CD4-positive, CD25-positive, alpha-beta regulatory T cell (primary cell): ENCODE measurements at regions not wholly inside any gene's neighbourhood (a gene's known extent, or its start where the extent isn't known, plus 50 kb on each side); places are given as distances from the start of the nearest gene placed in this dataset.
"Not testable (repeated sequence)": the region's sequence is repeated elsewhere in the genome, so short reads cannot be mapped to it uniquely, and the experiment has no call there.

Experiments
- ATAC-seq, 2 donors: fragments of 150-1000 bp; cut with Tn5 transposase; one replicate each; pipeline ENCODE4 v1.10.0; 2021; ENCODE audit warnings: low read depth in 2 of 2, moderate number of reproducible peaks in 2 of 2, moderate library complexity in 1 of 2
- DNase-seq, 3 donors: peaks; one replicate each; pipeline versions ENCODE4 v3.0.0 to v3.0.0-alpha.2; 2012 to 2022; ENCODE audit warnings: mixed read lengths in 1 of 3
- H3K27ac ChIP-seq: one replicate; pipeline ENCODE4 v1.7.0; 2013; ENCODE audit warnings: mild to moderate bottlenecking, low read length; ENCODE audit not compliant: insufficient read depth, poor library complexity, severe bottlenecking
- H3K27me3 ChIP-seq: one replicate; pipeline ENCODE4 v1.7.0; 2013; ENCODE audit warnings: low read length; ENCODE audit not compliant: control insufficient read depth, insufficient read depth
- H3K36me3 ChIP-seq: one replicate; pipeline ENCODE4 v1.7.0; 2013; ENCODE audit warnings: mild to moderate bottlenecking, low read length, moderate library complexity; ENCODE audit not compliant: control insufficient read depth, insufficient read depth
- H3K4me1 ChIP-seq: 2 replicates; pipeline ENCODE4 v1.7.0; 2013; ENCODE audit warnings: mild to moderate bottlenecking, low read length; ENCODE audit not compliant: insufficient read depth, control insufficient read depth, poor library complexity, severe bottlenecking
- H3K4me3 ChIP-seq: one replicate; pipeline ENCODE4 v1.7.0; 2013; ENCODE audit warnings: low read depth, mild to moderate bottlenecking, low read length, moderate library complexity
- H3K9me3 ChIP-seq, 2 experiments: 1 replicate in 1 of 2; 2 replicates in 1 of 2; pipeline ENCODE4 v1.7.0; 2013; ENCODE audit warnings: low read length in 2 of 2, mild to moderate bottlenecking in 1 of 2, moderate library complexity in 1 of 2; ENCODE audit not compliant: control insufficient read depth in 2 of 2
- H3K27ac Mint-ChIP-seq, 3 donors: one replicate each; pipeline ENCODE4 v1.8.0; 2020 to 2022; ENCODE audit warnings: mild to moderate bottlenecking in 3 of 3, mixed read lengths in 3 of 3, moderate library complexity in 2 of 3
- H3K27me3 Mint-ChIP-seq: one replicate; pipeline ENCODE4 v1.8.0; 2022; ENCODE audit warnings: mild to moderate bottlenecking, mixed read lengths
- H3K36me3 Mint-ChIP-seq: one replicate; pipeline ENCODE4 v1.8.0; 2020; ENCODE audit warnings: mixed read lengths
- H3K4me1 Mint-ChIP-seq, 4 donors: one replicate each; pipeline ENCODE4 v1.8.0; 2020 to 2022; ENCODE audit warnings: mixed read lengths in 4 of 4, mild to moderate bottlenecking in 1 of 4
- H3K4me3 Mint-ChIP-seq, 4 donors: one replicate each; pipeline ENCODE4 v1.8.0; 2020 to 2022; ENCODE audit warnings: mild to moderate bottlenecking in 4 of 4, mixed read lengths in 4 of 4, moderate library complexity in 3 of 4
- H3K9me3 Mint-ChIP-seq, 7 donors: one replicate each; pipeline ENCODE4 v1.8.0; 2020 to 2022; ENCODE audit warnings: mixed read lengths in 7 of 7, mild to moderate bottlenecking in 3 of 7, moderate library complexity in 2 of 7

DNA sequence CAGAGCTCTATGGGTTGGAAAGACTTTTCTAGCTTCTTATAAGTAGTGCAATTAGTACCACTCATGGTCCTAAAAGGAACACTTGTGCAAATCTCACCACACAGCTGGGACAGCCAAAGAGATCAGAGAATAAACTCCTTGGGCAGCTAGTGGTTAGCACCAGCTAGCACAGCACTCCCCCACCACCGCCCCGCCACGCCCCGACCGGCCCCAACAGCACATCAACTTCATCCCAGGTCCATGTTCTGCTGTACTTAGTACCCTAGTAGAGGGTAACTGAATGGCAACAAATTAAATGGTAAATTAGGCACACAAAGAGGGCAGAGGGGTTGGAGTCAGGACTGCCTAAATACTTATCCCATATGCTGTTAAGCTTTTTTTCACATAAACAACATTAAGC, 118.3 kb upstream of the NPAP1 start:
- not testable (repeated sequence) for H3K27ac ChIP-seq, H3K27me3 Mint-ChIP-seq, H3K36me3 ChIP-seq, DNase-seq, ATAC-seq, H3K9me3 ChIP-seq, H3K4me3 Mint-ChIP-seq, H3K4me1 Mint-ChIP-seq, H3K4me3 ChIP-seq, H3K27me3 ChIP-seq, H3K4me1 ChIP-seq, H3K36me3 Mint-ChIP-seq, H3K27ac Mint-ChIP-seq
- H3K9me3 Mint-ChIP-seq: peaks cover 0 to 22% (median 9%) of the 10 kb centered on the region in 7 donors

DNA sequence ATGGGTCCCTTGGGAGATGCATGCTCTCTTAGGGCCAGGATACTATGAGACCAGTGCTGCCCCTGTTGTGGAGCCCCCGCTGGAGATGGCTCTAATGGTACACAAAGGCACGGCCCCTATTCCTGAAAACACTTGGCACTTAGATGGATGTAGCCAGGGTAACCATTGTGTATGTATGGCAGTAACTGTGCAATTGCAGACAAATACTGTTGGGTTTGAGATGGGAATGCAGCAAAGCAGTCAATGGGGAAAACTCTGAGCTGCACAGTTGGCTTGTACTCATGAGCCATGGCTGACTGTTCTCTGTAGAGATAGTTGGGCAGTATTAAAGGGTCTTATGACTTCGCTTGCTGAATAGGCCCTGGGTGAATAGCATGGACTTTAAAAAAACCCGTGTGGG, 67.9 kb upstream of the NPAP1 start:
- Mint-ChIP-seq H3K4me3 (no peak overlapping the region), H3K27ac (no peak overlapping the region)
- ATAC-seq: no peak

DNA sequence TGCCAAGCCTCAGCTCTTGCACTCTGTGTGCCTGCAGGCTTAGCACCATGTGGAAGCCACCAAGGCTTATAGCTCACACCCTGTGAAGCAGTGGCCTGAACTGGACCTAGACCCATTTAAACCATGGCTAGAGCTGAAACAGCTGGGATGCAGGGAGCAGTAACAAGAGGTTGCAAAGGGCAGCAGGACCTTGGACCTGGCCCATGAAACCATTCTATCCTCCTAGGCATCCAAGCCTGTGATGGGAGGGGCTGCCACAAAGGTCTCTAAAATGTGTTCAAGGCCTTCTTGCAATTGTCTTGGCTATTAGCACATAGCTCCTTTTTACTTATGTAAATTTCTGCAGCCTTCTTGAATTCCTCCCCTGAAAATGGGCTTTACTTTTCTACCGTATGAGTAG, 57.9 kb upstream of the NPAP1 start:
- Mint-ChIP-seq H3K4me1 (no peaks in the 10 kb centered on the region), H3K27me3 (no peaks in the 10 kb centered on the region)

More for the DNA sequence above, 67.9 kb upstream of the NPAP1 start:
- Mint-ChIP-seq H3K27me3 (no peaks in the 10 kb centered on the region), H3K36me3 (no peaks in the 10 kb centered on the region), H3K9me3 (peaks cover 2 to 16% (median 13%) of the 10 kb centered on the region in 7 donors), H3K4me1 (no peaks in the 10 kb centered on the region)
- Histone ChIP-seq H3K27me3 (no peaks in the 10 kb centered on the region), H3K27ac (no peak overlapping the region), H3K9me3 (peaks cover 4 to 5% of the 10 kb centered on the region in 2 experiments), H3K36me3 (no peaks in the 10 kb centered on the region), H3K4me3 (no peak overlapping the region), H3K4me1 (no peaks in the 10 kb centered on the region)
- no peak for DNase-seq

DNA sequence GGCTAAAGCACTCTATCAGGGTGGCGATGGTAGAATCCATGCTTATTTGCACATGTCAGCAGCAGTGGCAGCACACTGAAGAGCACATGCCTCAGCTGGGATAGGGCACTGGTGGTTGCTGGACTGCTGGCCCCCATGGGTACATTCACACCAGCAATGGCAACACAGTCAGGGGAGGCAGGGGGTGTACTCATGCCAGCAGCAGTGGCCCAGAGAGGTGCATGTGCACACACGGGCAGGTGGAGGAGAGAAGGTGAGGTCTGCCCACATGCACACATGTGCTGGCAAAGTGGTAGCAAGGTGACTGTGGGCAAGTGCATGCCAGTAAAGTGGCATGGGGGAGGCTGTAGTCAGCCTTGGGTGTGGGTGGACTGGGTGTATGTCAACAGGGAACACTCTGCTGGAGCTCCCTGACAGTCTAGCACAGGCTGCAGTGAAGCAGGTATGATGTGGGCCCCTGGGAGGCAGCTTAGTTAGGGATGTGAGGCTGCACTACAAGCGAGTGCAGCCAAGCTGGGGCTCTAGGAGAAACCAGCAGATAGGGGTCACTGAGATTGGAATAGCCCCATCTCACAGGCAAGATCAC, 53.9 kb upstream of the NPAP1 start:
- H3K36me3 ChIP-seq: no peaks in the 10 kb centered on the region
- H3K27ac ChIP-seq: no peak overlapping the region
- no peak overlapping the region for H3K4me3 ChIP-seq
- H3K27me3 ChIP-seq: no peaks in the 10 kb centered on the region
- H3K4me1 Mint-ChIP-seq: no peaks in the 10 kb centered on the region
- ATAC-seq: no peak
- no peaks in the 10 kb centered on the region for H3K4me1 ChIP-seq
- DNase-seq: no peak
- H3K9me3 ChIP-seq: peaks cover 3 to 21% of the 10 kb centered on the region in 2 experiments
- H3K27me3 Mint-ChIP-seq: no peaks in the 10 kb centered on the region
- H3K36me3 Mint-ChIP-seq: no peaks in the 10 kb centered on the region
- H3K9me3 Mint-ChIP-seq: peaks cover 1 to 31% (median 10%) of the 10 kb centered on the region in 7 donors
- no peak overlapping the region for H3K4me3 Mint-ChIP-seq
- no peak overlapping the region for H3K27ac Mint-ChIP-seq

More for the DNA sequence above, 57.9 kb upstream of the NPAP1 start:
- no peak for DNase-seq
- Histone ChIP-seq H3K27ac (no peak overlapping the region), H3K4me3 (no peak overlapping the region), H3K27me3 (no peaks in the 10 kb centered on the region), H3K9me3 (peaks cover 2 to 21% of the 10 kb centered on the region in 2 experiments), H3K36me3 (no peaks in the 10 kb centered on the region), H3K4me1 (no peaks in the 10 kb centered on the region)
- H3K27ac Mint-ChIP-seq: no peak overlapping the region
- H3K4me3 Mint-ChIP-seq: no peak overlapping the region
- ATAC-seq: no peak
- H3K36me3 Mint-ChIP-seq: no peaks in the 10 kb centered on the region
- peaks cover 0 to 35% (median 14%) of the 10 kb centered on the region in 7 donors for H3K9me3 Mint-ChIP-seq
